PC-3 (cell line): ENCODE measurements at regions not wholly inside any gene's neighbourhood (a gene's known extent, or its start where the extent isn't known, plus 50 kb on each side); places are given as distances from the start of the nearest gene placed in this dataset.

Source experiments
- ATAC-seq: fragments of 200-7000 bp; cut with Tn5 transposase; 2 replicates; pipeline ENCODE4 v1.9.1; 2020; ENCODE audit warnings: mild to moderate bottlenecking, moderate library complexity
- BruUV-seq: library from RNA; stranded (reverse); fragments of 400-500 nt; replicated peaks from 2 replicates; lab custom pipeline; 2021; lab: Mats Ljungman, UMichigan
- CTCF ChIA-PET: fragments of 300-600 bp; sonication (Branson Sonifier 250); formaldehyde crosslinking; loops from one replicate; lab custom pipeline; 2022; ENCODE audit warnings: antibody characterized with exemption; lab: Charles Lee
- POLR2A ChIA-PET: fragments of 300-600 bp; sonication (Branson Sonifier 250); formaldehyde crosslinking; loops from one replicate; lab custom pipeline; 2022; ENCODE audit warnings: antibody characterized with exemption; ENCODE audit not compliant: unreplicated experiment; lab: Charles Lee
- DNase-seq: peaks from one replicate; pipeline ENCODE4 v3.0.0-alpha.2; 2015
- H2AFZ ChIP-seq: fragments of 300-600 bp; sonication (generic); 2 replicates; pipeline ENCODE4 v1.6.0; 2016; ENCODE audit warnings: antibody characterized with exemption, low read length
- H3F3A ChIP-seq: fragments of 300-600 bp; sonication (generic); one replicate; pipeline ENCODE4 v1.6.0; 2017; ENCODE audit warnings: antibody characterized with exemption, low read length, control low read depth, mild to moderate bottlenecking; ENCODE audit not compliant: unreplicated experiment
- H3K27ac ChIP-seq: fragments of 300-600 bp; sonication (generic); 2 replicates; pipeline ENCODE4 v1.5.1; 2016; ENCODE audit warnings: mild to moderate bottlenecking, low read length
- H3K27me3 ChIP-seq: fragments of 300-600 bp; sonication (generic); 2 replicates; pipeline ENCODE4 v1.6.1; 2016; ENCODE audit warnings: low read length, mixed read lengths
- H3K36me3 ChIP-seq: fragments of 300-600 bp; sonication (generic); 2 replicates; pipeline ENCODE4 v1.6.1; 2016; ENCODE audit warnings: low read depth, mixed run types, low read length, mixed read lengths
- H3K4me1 ChIP-seq: fragments of 300-600 bp; sonication (generic); 2 replicates; pipeline ENCODE4 v1.5.1; 2016; ENCODE audit warnings: low read length; ENCODE audit not compliant: insufficient read depth
- H3K4me2 ChIP-seq: fragments of 300-600 bp; sonication (generic); 2 replicates; pipeline ENCODE4 v1.6.0; 2016; ENCODE audit warnings: low read length
- H3K4me3 ChIP-seq: fragments of 300-600 bp; sonication (generic); 2 replicates; pipeline ENCODE4 v1.5.1; 2016; ENCODE audit warnings: mild to moderate bottlenecking, low read length, mixed read lengths
- H3K79me2 ChIP-seq: fragments of 300-600 bp; sonication (generic); 2 replicates; pipeline ENCODE4 v1.6.1; 2017; ENCODE audit warnings: low read length, mixed read lengths
- H3K9ac ChIP-seq: fragments of 300-600 bp; sonication (generic); 2 replicates; pipeline ENCODE4 v1.6.0; 2016; ENCODE audit warnings: mild to moderate bottlenecking, low read length
- H3K9me2 ChIP-seq: fragments of 300-600 bp; sonication (generic); replicated peaks from 2 replicates; pipeline ENCODE4 v1.6.1; 2016; ENCODE audit warnings: mixed run types, low read length, mixed read lengths
- H3K9me3 ChIP-seq: fragments of 300-600 bp; sonication (generic); 2 replicates; pipeline ENCODE4 v1.6.1; 2016; ENCODE audit warnings: low read length, mixed read lengths
- H4K20me1 ChIP-seq: fragments of 300-600 bp; sonication (generic); 2 replicates; pipeline ENCODE4 v1.6.1; 2016; ENCODE audit warnings: low read length, mixed read lengths
- CTCF ChIP-seq: fragments of 300-600 bp; sonication (generic); conservative IDR thresholded peaks from 2 replicates; pipeline ENCODE4 v1.5.1; 2017; ENCODE audit warnings: antibody characterized with exemption, low read depth, mild to moderate bottlenecking, low read length
- EZH2 ChIP-seq: fragments of 300-600 bp; sonication (generic); IDR thresholded peaks from one replicate; pipeline ENCODE4 v1.6.1; 2017; ENCODE audit warnings: antibody characterized with exemption, mild to moderate bottlenecking, low read length; ENCODE audit not compliant: unreplicated experiment
- EZH2phosphoT487 ChIP-seq: fragments of 300-600 bp; sonication (generic); IDR thresholded peaks from 2 replicates; pipeline ENCODE4 v1.6.1; 2018; ENCODE audit warnings: mild to moderate bottlenecking, antibody characterized with exemption, low read length, borderline replicate concordance
- intact Hi-C: fragments of 100-400 bp; cut with micrococcal nuclease; formaldehyde crosslinking; loops from 2 replicates; pipeline ENCODE4 v1.9.0; 2023

- no peak overlapping the region for H2AFZ ChIP-seq
- H4K20me1 ChIP-seq, result no peaks in the 10 kb centered on the region
- H3K36me3 ChIP-seq, result no peaks in the 10 kb centered on the region
- H3F3A ChIP-seq, result no peaks in the 10 kb centered on the region
- ChIA-PET POLR2A (no interaction called here), CTCF (no interaction called here)
- no peaks in the 10 kb centered on the region for H3K9me2 ChIP-seq
- intact Hi-C loops, result no loop called here
- no peak for ATAC-seq
- no TSS peak for BruUV-seq
- H3K27me3 ChIP-seq, result no peaks in the 10 kb centered on the region
- no peak overlapping the region for H3K9ac ChIP-seq
- H3K27ac ChIP-seq, result no peak overlapping the region
- no peaks in the 10 kb centered on the region for H3K4me1 ChIP-seq
- no peak for DNase-seq
- no peak overlapping the region for H3K4me3 ChIP-seq
- TF ChIP-seq CTCF (no peak), EZH2 (no peak), EZH2phosphoT487 (no peak)
- H3K4me2 ChIP-seq, result no peak overlapping the region
- H3K79me2 ChIP-seq, result no peaks in the 10 kb centered on the region
- H3K9me3 ChIP-seq, result no peaks in the 10 kb centered on the region
Observed at GRCh38 chr7:89666136-89666835, 488.0 kb upstream of the STEAP1 start.

- no peak for ATAC-seq
- CTCF ChIA-PET, result no interaction called here
- Histone ChIP-seq H2AFZ (no peak overlapping the region), H3K36me3 (no peaks in the 10 kb centered on the region), H3K9ac (no peak overlapping the region), H3K27ac (no peak overlapping the region), H4K20me1 (no peaks in the 10 kb centered on the region), H3K4me2 (no peak overlapping the region), H3K9me3 (no peaks in the 10 kb centered on the region), H3K79me2 (no peaks in the 10 kb centered on the region), H3K4me3 (no peak overlapping the region), H3K9me2 (no peaks in the 10 kb centered on the region), H3K4me1 (no peaks in the 10 kb centered on the region), H3F3A (no peaks in the 10 kb centered on the region), H3K27me3 (no peaks in the 10 kb centered on the region)
- no peak for DNase-seq
- POLR2A ChIA-PET, result no interaction called here
- no peak for TF ChIP-seq CTCF
- no peak for TF ChIP-seq EZH2
- no peak for TF ChIP-seq EZH2phosphoT487
- intact Hi-C loops, result no loop called here
- no TSS peak for BruUV-seq
Observed at GRCh38 chr7:89680161-89680560, 474.1 kb upstream of the STEAP1 start.

- Histone ChIP-seq H3K4me1 (no peaks in the 10 kb centered on the region), H4K20me1 (no peaks in the 10 kb centered on the region), H3K79me2 (no peaks in the 10 kb centered on the region), H2AFZ (no peak overlapping the region), H3K9me3 (no peaks in the 10 kb centered on the region), H3K9me2 (no peaks in the 10 kb centered on the region), H3K4me3 (no peak overlapping the region), H3K36me3 (no peaks in the 10 kb centered on the region), H3K27me3 (no peaks in the 10 kb centered on the region), H3K9ac (no peak overlapping the region), H3K27ac (no peak overlapping the region), H3F3A (no peaks in the 10 kb centered on the region), H3K4me2 (no peak overlapping the region)
- BruUV-seq, result no TSS peak
- DNase-seq, result no peak
- ChIA-PET POLR2A (no interaction called here), CTCF (no interaction called here)
- no peak for TF ChIP-seq EZH2phosphoT487
- no peak for TF ChIP-seq CTCF
- no peak for TF ChIP-seq EZH2
- intact Hi-C loops, result no loop called here
- peak; percentile 42 for ATAC-seq
Observed at GRCh38 chr7:89681448-89681847, 472.8 kb upstream of the STEAP1 start.
